Transverse colon (tissue), 4 donors: ENCODE measurements at regions not wholly inside any gene's neighbourhood (a gene's known extent, or its start where the extent isn't known, plus 50 kb on each side); places are given as distances from the start of the nearest gene placed in this dataset.
A peak's percentile ranks its signal among the peaks of the same experiment; 100 is the strongest.

Experiments used
- DNase-seq: peaks from one replicate; pipeline ENCODE4 v3.0.0-alpha.2; 2019
- H3K27ac ChIP-seq, 4 donors: fragments of 200-600 bp; sonication (generic); 2 replicates each; pipeline ENCODE4 v1.5.1; 2016 to 2018; ENCODE audit warnings: inconsistent platforms in 4 of 4
- H3K27me3 ChIP-seq: fragments of 200-600 bp; sonication (generic); 2 replicates; pipeline ENCODE4 v1.5.1; 2017; ENCODE audit warnings: inconsistent platforms
- H3K36me3 ChIP-seq, 4 donors: fragments of 200-600 bp; sonication (generic); 2 replicates each; pipeline ENCODE4 v1.5.1; 2017 to 2019; ENCODE audit warnings: inconsistent platforms in 4 of 4
- H3K4me1 ChIP-seq, 4 donors: fragments of 200-600 bp; sonication (generic); 2 replicates each; pipeline ENCODE4 v1.5.1; 2017 to 2020; ENCODE audit warnings: inconsistent platforms in 4 of 4
- H3K4me3 ChIP-seq, 4 donors: fragments of 200-600 bp; sonication (generic); 1 replicate in 1 of 4; 2 replicates in 3 of 4; pipeline versions ENCODE4 v1.5.1 to v1.6.1; 2017 to 2019; ENCODE audit warnings: inconsistent platforms in 4 of 4
- H3K9me3 ChIP-seq, 2 donors: fragments of 200-600 bp; sonication (generic); 2 replicates each; pipeline ENCODE4 v1.5.1; 2017 to 2019; ENCODE audit warnings: inconsistent platforms in 2 of 2
- EP300 ChIP-seq: sonication (generic); formaldehyde crosslinking; IDR thresholded peaks from one replicate; pipeline ENCODE4 v1.6.1; 2017; ENCODE audit warnings: antibody characterized with exemption, low read depth
- POLR2A ChIP-seq: fragments of 450-650 bp; IDR thresholded peaks from one replicate; pipeline ENCODE4 v1.6.1; 2016; ENCODE audit warnings: antibody characterized with exemption, mild to moderate bottlenecking, moderate library complexity
- POLR2AphosphoS5 ChIP-seq, 3 donors: sonication (generic); formaldehyde crosslinking; IDR thresholded peaks; one replicate each; pipeline ENCODE4 v1.6.1; 2016; ENCODE audit warnings: antibody characterized with exemption in 3 of 3
- WGBS, 2 donors: methylation state at CpG; one replicate each; pipeline ENCODE4 v1.1.5; 2018; ENCODE audit warnings: low coverage in 1 of 2; 5-methylcytosine and 5-hydroxymethylcytosine counted together
- in situ Hi-C, 4 donors: fragments of 200-750 bp; cut with MboI; loops; one replicate each; pipeline versions ENCODE4 v1.15.0 to v1.15.1; 2017; ENCODE audit warnings: low sequenced_read_pairs in 3 of 4, low pct_ligation_motif_present in 1 of 4, low pct_unique_long_range_greater_than_20kb in 1 of 4
- intact Hi-C: fragments of 100-400 bp; cut with DNase I; formaldehyde crosslinking; loops from one replicate; pipeline ENCODE4 v1.15.1; 2023; ENCODE audit warnings: low total_unique reads
- TF ChIP-seq, protein P1 (sequence below), 5 experiments: fragments of 200-600 bp in 3 of 5; fragments of 450-650 bp in 2 of 5; sonication (generic) in 3 of 5; IDR thresholded peaks; 1 replicate in 2 of 5; 2 replicates in 3 of 5; pipeline ENCODE4 v1.5.1; 2016 to 2017; ENCODE audit warnings: antibody characterized with exemption in 5 of 5, inconsistent platforms in 3 of 5, mild to moderate bottlenecking in 2 of 5, moderate library complexity in 1 of 5

DNA sequence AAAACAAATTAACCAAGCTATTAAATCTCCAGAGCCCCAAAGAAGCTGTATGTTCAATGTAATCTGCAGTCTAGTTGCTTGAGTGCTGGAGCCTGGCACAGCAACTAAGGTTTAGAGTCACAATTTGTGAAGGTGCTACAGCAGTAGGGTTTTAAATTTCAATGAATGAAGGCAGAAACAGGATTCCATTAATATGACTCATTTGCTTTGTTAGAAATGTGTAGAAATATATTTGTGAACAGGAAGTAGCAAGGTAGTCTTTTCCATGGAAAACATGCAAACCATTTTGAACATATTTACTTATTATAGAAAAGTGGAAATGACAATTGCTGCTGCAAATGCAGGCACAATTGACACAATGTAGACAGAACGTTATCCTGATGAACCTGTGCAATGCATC lies 149.0 kb upstream of the STEAP4 start:
- intact Hi-C loops, result no loop called here
- H3K36me3 ChIP-seq, result no peaks in the 10 kb centered on the region
- DNase-seq, result no peak
- 76% methylated on average over 1 of the region's 1 CpG; no CpG with 5 or more reads in 1 of the 2 donors for WGBS, 2 donors
- in situ Hi-C loops, result no loop called here
- H3K9me3 ChIP-seq, result no peaks in the 10 kb centered on the region
- H3K27ac ChIP-seq, result no peak overlapping the region
- H3K27me3 ChIP-seq, result no peaks in the 10 kb centered on the region
- H3K4me3 ChIP-seq, result no peak overlapping the region
- TF ChIP-seq EP300, result no peak
- TF ChIP-seq, protein P1, sequence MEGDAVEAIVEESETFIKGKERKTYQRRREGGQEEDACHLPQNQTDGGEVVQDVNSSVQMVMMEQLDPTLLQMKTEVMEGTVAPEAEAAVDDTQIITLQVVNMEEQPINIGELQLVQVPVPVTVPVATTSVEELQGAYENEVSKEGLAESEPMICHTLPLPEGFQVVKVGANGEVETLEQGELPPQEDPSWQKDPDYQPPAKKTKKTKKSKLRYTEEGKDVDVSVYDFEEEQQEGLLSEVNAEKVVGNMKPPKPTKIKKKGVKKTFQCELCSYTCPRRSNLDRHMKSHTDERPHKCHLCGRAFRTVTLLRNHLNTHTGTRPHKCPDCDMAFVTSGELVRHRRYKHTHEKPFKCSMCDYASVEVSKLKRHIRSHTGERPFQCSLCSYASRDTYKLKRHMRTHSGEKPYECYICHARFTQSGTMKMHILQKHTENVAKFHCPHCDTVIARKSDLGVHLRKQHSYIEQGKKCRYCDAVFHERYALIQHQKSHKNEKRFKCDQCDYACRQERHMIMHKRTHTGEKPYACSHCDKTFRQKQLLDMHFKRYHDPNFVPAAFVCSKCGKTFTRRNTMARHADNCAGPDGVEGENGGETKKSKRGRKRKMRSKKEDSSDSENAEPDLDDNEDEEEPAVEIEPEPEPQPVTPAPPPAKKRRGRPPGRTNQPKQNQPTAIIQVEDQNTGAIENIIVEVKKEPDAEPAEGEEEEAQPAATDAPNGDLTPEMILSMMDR (IDR thresholded peaks at IDR 0.05), result no peak
- no peak for TF ChIP-seq POLR2A
- TF ChIP-seq POLR2AphosphoS5 (IDR thresholded peaks at IDR 0.05), result no peak
- peaks cover 0 to 27% (median 10%) of the 10 kb centered on the region in 4 donors for H3K4me1 ChIP-seq

DNA sequence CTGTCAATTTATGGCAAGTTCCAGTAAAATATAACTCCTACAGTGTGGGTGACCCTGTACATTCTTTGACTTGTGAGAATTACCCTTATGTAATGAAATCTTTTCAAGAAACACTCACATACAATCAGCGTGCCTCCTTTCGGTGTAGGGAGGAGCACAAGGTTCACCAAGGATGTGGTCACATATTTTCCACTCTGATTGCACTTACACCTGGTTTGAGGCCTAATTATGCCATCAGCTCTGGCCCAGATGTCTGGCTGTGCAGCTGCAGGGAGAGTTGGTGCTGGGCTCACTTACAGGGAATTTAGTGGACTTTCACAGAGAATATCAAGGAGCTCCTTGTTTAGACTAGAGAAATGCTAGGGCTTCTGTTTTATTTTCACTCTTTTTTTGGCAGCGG lies 146.0 kb upstream of the STEAP4 start:
- Histone ChIP-seq H3K27me3 (no peaks in the 10 kb centered on the region), H3K4me3 (no peak overlapping the region), H3K27ac (peak overlapping the region in 2 of 4 donors; percentile 4 to 36), H3K36me3 (no peaks in the 10 kb centered on the region), H3K4me1 (peaks cover 0 to 27% (median 10%) of the 10 kb centered on the region in 4 donors), H3K9me3 (no peaks in the 10 kb centered on the region)
- 55 to 89% methylated on average over 1 to 3 of the region's 3 CpGs for WGBS, 2 donors
- intact Hi-C loops, result no loop called here
- in situ Hi-C loops, result no loop called here
- TF ChIP-seq POLR2A, result no peak
- TF ChIP-seq, protein P1 (IDR thresholded peaks at IDR 0.05), result no peak
- DNase-seq, result peak; percentile 14

DNA sequence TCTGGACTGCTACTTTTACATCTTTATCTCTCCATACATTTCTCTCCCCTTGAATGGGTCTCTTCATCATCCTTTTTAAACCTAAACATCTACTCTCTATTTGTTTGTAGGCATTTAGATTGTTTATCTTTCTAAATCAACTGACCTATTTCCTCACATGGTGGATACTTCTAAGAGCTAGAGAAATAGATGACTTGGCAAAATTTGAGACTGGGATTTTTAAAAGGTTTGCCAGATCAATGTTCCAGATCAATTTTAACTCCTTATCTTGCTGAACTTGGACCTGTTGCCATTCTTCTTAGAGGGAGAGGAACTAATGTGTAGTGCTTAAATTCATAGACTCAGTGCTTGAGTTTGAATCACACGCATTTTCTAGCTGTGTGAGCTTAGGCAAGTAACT lies 144.2 kb upstream of the STEAP4 start:
- Histone ChIP-seq H3K27me3 (no peaks in the 10 kb centered on the region), H3K27ac (no peak overlapping the region), H3K4me3 (no peak overlapping the region), H3K9me3 (no peaks in the 10 kb centered on the region), H3K4me1 (peaks cover 0 to 22% (median 8%) of the 10 kb centered on the region in 4 donors), H3K36me3 (no peaks in the 10 kb centered on the region)
- 81 to 91% methylated on average over 1 of the region's 1 CpG for WGBS, 2 donors
- no peak for DNase-seq
- in situ Hi-C loops, result no loop called here
- TF ChIP-seq POLR2AphosphoS5 (IDR thresholded peaks at IDR 0.05) (no peak), POLR2A (no peak), EP300 (no peak)
- TF ChIP-seq, protein P1 (IDR thresholded peaks at IDR 0.05), result no peak
- intact Hi-C loops, result no loop called here

DNA sequence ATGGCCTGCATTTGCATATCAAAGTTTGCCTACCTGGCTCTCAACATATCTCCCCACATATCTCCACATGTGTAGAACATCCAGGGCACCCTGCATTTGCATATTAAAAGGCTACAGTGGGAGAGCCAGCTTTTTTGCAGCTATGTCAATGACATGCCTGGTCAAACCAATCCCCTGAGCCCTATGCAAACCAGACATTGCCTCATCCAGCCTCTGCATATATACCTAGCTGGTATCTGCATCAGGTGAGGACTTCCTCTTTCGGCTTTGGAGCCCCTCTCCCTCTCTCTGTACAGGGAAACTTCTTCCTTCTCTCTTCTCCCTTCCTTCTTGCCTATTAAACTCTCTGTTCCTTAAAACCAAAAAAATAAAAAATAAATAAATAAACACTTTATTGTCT lies 142.7 kb upstream of the STEAP4 start:
- intact Hi-C loops (no loop called here), in situ Hi-C loops (no loop called here)
- no peaks in the 10 kb centered on the region for H3K36me3 ChIP-seq
- H3K9me3 ChIP-seq, result no peaks in the 10 kb centered on the region
- H3K27me3 ChIP-seq, result no peaks in the 10 kb centered on the region
- H3K4me3 ChIP-seq, result no peak overlapping the region
- 62 to 83% methylated on average over 1 of the region's 1 CpG for WGBS, 2 donors
- no peak for DNase-seq
- no peak for TF ChIP-seq POLR2AphosphoS5 (IDR thresholded peaks at IDR 0.05)
- TF ChIP-seq POLR2A, result no peak
- TF ChIP-seq EP300, result no peak
- TF ChIP-seq, protein P1 (IDR thresholded peaks at IDR 0.05), result no peak
- H3K27ac ChIP-seq, result no peak overlapping the region
- H3K4me1 ChIP-seq, result peaks cover 0 to 15% (median 8%) of the 10 kb centered on the region in 4 donors
